Keratinocyte (primary cell): ENCODE measurements at regions not wholly inside any gene's neighbourhood (a gene's known extent, or its start where the extent isn't known, plus 50 kb on each side); places are given as distances from the start of the nearest gene placed in this dataset.

ENCODE experiments used
- DNase-seq: peaks from one replicate; pipeline ENCODE4 v3.0.0-alpha.2; 2011; ENCODE audit warnings: low read depth, missing footprints, low spot score
- FAIRE-seq: peaks from 2 replicates; lab custom pipeline; 2011; peaks lifted over from hg19 to GRCh38; lab: Jason Lieb, UNC
- H2AFZ ChIP-seq: 2 replicates; pipeline ENCODE4 v1.6.0; 2012; ENCODE audit warnings: low read length, control low read depth, inconsistent platforms; ENCODE audit not compliant: control insufficient read depth
- H3K27ac ChIP-seq: 2 replicates; pipeline ENCODE4 v1.5.1; 2011; ENCODE audit warnings: low read length; ENCODE audit not compliant: control insufficient read depth, insufficient read depth
- H3K27me3 ChIP-seq: 3 replicates; pipeline ENCODE4 v1.6.0; 2011; ENCODE audit warnings: low read length; ENCODE audit not compliant: control insufficient read depth, insufficient read depth; ENCODE audit errors: extremely low read depth
- H3K36me3 ChIP-seq, 2 experiments: 2 replicates in 1 of 2; 3 replicates in 1 of 2; pipeline ENCODE4 v1.5.1; 2011; ENCODE audit warnings: low read length in 2 of 2, mild to moderate bottlenecking in 1 of 2; ENCODE audit not compliant: control insufficient read depth in 2 of 2, insufficient read depth in 2 of 2; ENCODE audit errors: extremely low read depth in 1 of 2
- H3K4me1 ChIP-seq: 3 replicates; pipeline ENCODE4 v1.5.1; 2011; ENCODE audit warnings: low read length; ENCODE audit not compliant: control insufficient read depth, insufficient read depth; ENCODE audit errors: extremely low read depth
- H3K4me2 ChIP-seq: 3 replicates; pipeline ENCODE4 v1.6.0; 2011; ENCODE audit warnings: low read depth, low read length; ENCODE audit not compliant: control insufficient read depth, insufficient read depth; ENCODE audit errors: extremely low read depth
- H3K4me3 ChIP-seq, 3 experiments: fragments of 200-600 bp in 1 of 3; sonication (generic) in 1 of 3; 2 replicates in 2 of 3; 3 replicates in 1 of 3; pipeline ENCODE4 v1.5.1; 2011 to 2016; ENCODE audit warnings: low read length in 3 of 3, mild to moderate bottlenecking in 3 of 3, control low read depth in 2 of 3, inconsistent platforms in 1 of 3, low read depth in 1 of 3, mixed read lengths in 1 of 3, mixed run types in 1 of 3, moderate library complexity in 1 of 3; ENCODE audit not compliant: control insufficient read depth in 2 of 3, insufficient read depth in 2 of 3; ENCODE audit errors: extremely low read depth in 1 of 3
- H3K79me2 ChIP-seq: 2 replicates; pipeline ENCODE4 v1.6.0; 2012; ENCODE audit warnings: low read length; ENCODE audit not compliant: control insufficient read depth, insufficient read depth
- H3K9ac ChIP-seq: 3 replicates; pipeline ENCODE4 v1.6.0; 2011; ENCODE audit warnings: low read length; ENCODE audit not compliant: control insufficient read depth, insufficient read depth; ENCODE audit errors: extremely low read depth
- H3K9me1 ChIP-seq: 3 replicates; pipeline ENCODE4 v1.6.0; 2011; ENCODE audit warnings: low read length; ENCODE audit not compliant: control insufficient read depth, insufficient read depth; ENCODE audit errors: extremely low read depth
- H3K9me3 ChIP-seq: 2 replicates; pipeline ENCODE4 v1.5.1; 2012; ENCODE audit warnings: low read depth, low read length; ENCODE audit not compliant: control insufficient read depth
- H4K20me1 ChIP-seq: 3 replicates; pipeline ENCODE4 v1.6.0; 2011; ENCODE audit warnings: low read length; ENCODE audit not compliant: control insufficient read depth, insufficient read depth; ENCODE audit errors: extremely low read depth
- CTCF ChIP-seq, 3 experiments: IDR thresholded peaks in 1 of 3; conservative IDR thresholded peaks in 1 of 3; optimal IDR thresholded peaks in 1 of 3; 2 replicates in 2 of 3; 3 replicates in 1 of 3; pipeline versions ENCODE3 to v1.5.1; 2011; ENCODE audit warnings: low read length in 3 of 3, mild to moderate bottlenecking in 3 of 3, moderate library complexity in 2 of 3, control low read depth in 1 of 3, inconsistent platforms in 1 of 3; ENCODE audit not compliant: insufficient read depth in 2 of 3; ENCODE audit errors: extremely low read depth in 1 of 3
- EZH2 ChIP-seq: IDR thresholded peaks from one replicate; pipeline ENCODE4 v1.6.1; 2012; ENCODE audit warnings: inconsistent platforms, mild to moderate bottlenecking, low read length, moderate library complexity
- dilution Hi-C: fragments of 300-500 bp; cut with MboI; formaldehyde crosslinking; loops from one replicate; pipeline ENCODE4 v1.7.0; 2020; ENCODE audit warnings: low sequenced_read_pairs; ENCODE audit not compliant: extremely low pct_ligation_motif_present

- Histone ChIP-seq H3K9me1 (no peaks in the 10 kb centered on the region), H3K79me2 (no peaks in the 10 kb centered on the region), H3K9me3 (no peaks in the 10 kb centered on the region), H2AFZ (no peak overlapping the region), H3K9ac (no peak overlapping the region), H3K36me3 (no peaks in the 10 kb centered on the region), H4K20me1 (no peaks in the 10 kb centered on the region), H3K4me3 (no peak overlapping the region), H3K27me3 (no peaks in the 10 kb centered on the region), H3K4me2 (no peak overlapping the region), H3K4me1 (peaks cover 20% of the 10 kb centered on the region), H3K27ac (no peak overlapping the region)
- TF ChIP-seq CTCF (optimal IDR thresholded peaks at IDR 0.05 in 1 of 3, IDR thresholded peaks at IDR 0.05 in 1 of 3, conservative IDR thresholded peaks at IDR 0.05 in 1 of 3; ENCODE audit: extremely low read depth in 1 of 3, insufficient read depth in 2 of 3, low read length in 3 of 3) (no peak), EZH2 (no peak)
- no peak for FAIRE-seq
- dilution Hi-C loops: no loop called here
- no peak for DNase-seq
Observed at GRCh38 chr6:74249658-74250057, 553.7 kb downstream of the CD109 start.

GRCh38 chr6:74248966-74249365 is 553.0 kb downstream of the CD109 start:
- Histone ChIP-seq H3K27ac (no peak overlapping the region), H3K27me3 (no peaks in the 10 kb centered on the region), H4K20me1 (no peaks in the 10 kb centered on the region), H3K9me3 (no peaks in the 10 kb centered on the region), H3K4me1 (peaks cover 20% of the 10 kb centered on the region), H3K36me3 (no peaks in the 10 kb centered on the region), H3K9ac (no peak overlapping the region), H2AFZ (peak overlapping the region; percentile 4), H3K4me3 (no peak overlapping the region), H3K9me1 (no peaks in the 10 kb centered on the region), H3K79me2 (no peaks in the 10 kb centered on the region), H3K4me2 (peak overlapping the region; percentile 37)
- DNase-seq (no peak), FAIRE-seq (peak; percentile 77)
- dilution Hi-C loops: no loop called here
- TF ChIP-seq EZH2 (no peak), CTCF (optimal IDR thresholded peaks at IDR 0.05 in 1 of 3, IDR thresholded peaks at IDR 0.05 in 1 of 3, conservative IDR thresholded peaks at IDR 0.05 in 1 of 3; ENCODE audit: extremely low read depth in 1 of 3, insufficient read depth in 2 of 3, low read length in 3 of 3) (no peak)
